ENCODE measurements at regions not wholly inside any gene's neighbourhood (a gene's known extent, or its start where the extent isn't known, plus 50 kb on each side); places are given as distances from the start of the nearest gene placed in this dataset.
"Not testable (repeated sequence)": the region's sequence is repeated elsewhere in the genome, so short reads cannot be mapped to it uniquely, and the experiment has no call there.

DNA sequence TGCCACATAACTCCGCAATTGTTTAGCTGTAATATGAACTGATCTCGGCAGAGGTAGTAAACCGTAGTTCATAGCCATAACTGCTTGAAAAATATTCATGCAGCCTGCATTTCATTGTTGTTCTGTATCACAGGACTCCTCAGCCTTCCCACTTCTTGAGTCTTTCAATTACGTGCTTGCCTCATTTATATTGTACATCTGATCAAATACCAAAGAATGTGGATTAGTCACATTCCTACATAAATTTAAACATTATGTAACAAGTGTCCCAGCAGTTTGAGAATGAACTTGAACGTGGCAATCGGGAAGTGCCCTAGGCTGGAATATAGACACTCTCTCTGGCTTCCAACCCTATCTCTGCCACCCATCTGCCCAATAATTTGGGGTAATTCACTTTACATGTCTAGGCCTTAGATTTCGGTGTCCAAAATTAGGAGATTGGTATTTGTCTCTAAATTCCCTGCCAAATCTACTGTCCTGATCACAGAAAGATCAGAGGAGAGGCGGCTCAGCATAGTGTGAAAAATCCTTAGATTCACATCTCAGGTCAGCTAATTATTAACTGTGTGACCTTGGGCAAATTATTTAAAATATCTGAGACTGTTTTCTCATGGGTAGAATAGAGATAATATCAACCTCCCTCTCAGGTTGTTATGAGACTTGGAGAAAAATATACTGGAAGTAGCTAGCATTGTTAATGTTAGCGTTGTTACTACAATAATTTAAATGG, 215.1 kb upstream of the RFX3 start:
- no peak overlapping the region for H3K27ac ChIP-seq
- TF ChIP-seq CTCF (conservative IDR thresholded peaks at IDR 0.05): no peak

GRCh38 chr9:3736161-3736560, 210.4 kb upstream of the RFX3 start:
- no peak overlapping the region for H3K27ac ChIP-seq
- TF ChIP-seq CTCF (conservative IDR thresholded peaks at IDR 0.05): no peak

- TF ChIP-seq CTCF (conservative IDR thresholded peaks at IDR 0.05): no peak
- no peak overlapping the region for H3K27ac ChIP-seq
Measured at GRCh38 chr9:3735251-3735650, 209.4 kb upstream of the RFX3 start.

- H3K27ac ChIP-seq: not testable (repeated sequence)
Measured at GRCh38 chr9:3733527-3734262, 207.9 kb upstream of the RFX3 start.

DNA sequence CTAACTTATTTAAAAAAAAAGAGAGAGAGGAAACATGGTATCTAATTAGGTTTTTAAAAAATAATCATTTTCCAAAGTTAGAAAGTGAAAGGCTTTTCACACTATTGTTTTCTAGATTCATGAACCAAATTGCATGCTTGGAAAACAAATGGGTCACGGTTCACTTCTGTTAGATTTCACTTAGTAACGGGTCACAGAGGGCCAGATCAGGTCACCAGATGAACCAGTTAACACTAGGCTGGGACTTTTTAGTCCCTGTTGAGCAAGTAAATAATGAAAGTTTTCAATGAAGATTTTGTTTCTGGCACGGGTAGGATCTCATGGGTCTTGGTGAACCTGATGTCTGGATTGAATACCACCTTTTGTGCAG, 207.2 kb upstream of the RFX3 start:
- no peak for TF ChIP-seq CTCF (conservative IDR thresholded peaks at IDR 0.05)
- no peak overlapping the region for H3K27ac ChIP-seq

- H3K27ac ChIP-seq: no peak overlapping the region
- TF ChIP-seq CTCF (conservative IDR thresholded peaks at IDR 0.05): peak; percentile 87
Measured at GRCh38 chr9:3732077-3733038, 206.6 kb upstream of the RFX3 start.

GRCh38 chr9:3730511-3730922, 204.7 kb upstream of the RFX3 start:
- TF ChIP-seq CTCF (conservative IDR thresholded peaks at IDR 0.05): no peak
- H3K27ac ChIP-seq: no peak overlapping the region

Measured in VCaP (cell line).